ENCODE measurements at regions not wholly inside any gene's neighbourhood (a gene's known extent, or its start where the extent isn't known, plus 50 kb on each side); places are given as distances from the start of the nearest gene placed in this dataset.

DNA sequence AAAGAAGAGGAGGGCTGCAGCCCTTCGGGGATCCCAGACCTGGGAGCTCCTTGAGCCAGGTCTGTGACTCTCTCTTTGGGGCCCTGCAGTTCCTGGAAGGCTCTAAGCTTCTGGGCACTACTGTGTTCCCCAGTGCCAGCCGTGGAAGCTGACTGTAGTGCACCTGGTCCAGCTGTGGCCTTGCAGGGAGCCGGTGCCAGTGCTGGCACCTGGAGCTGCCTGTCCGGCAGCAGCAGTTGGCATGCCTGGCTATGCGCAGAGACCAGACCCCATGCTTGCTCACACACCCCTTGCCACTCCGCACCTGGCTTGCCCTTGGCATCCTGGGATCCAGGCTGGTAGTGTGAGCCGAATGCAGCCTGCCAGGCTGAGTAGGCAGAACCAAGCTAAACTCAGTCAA, 91.0 kb upstream of the PUM3 start:
- H3K4me3 ChIP-seq (ENCODE audit: low read depth, low read length) = no peak overlapping the region
- no peak for TF ChIP-seq CTCF (IDR thresholded peaks at IDR 0.05; ENCODE audit: insufficient read depth, low read length, missing control alignments)
- ChIA-PET POLR2A (no interaction called here), CTCF (no interaction called here)
- DNase-seq (ENCODE audit: low read depth, low spot score) = no peak

GRCh38 chr9:2934241-2934650, 90.4 kb upstream of the PUM3 start:
- CTCF ChIA-PET = no interaction called here
- H3K4me3 ChIP-seq (ENCODE audit: low read depth, low read length) = no peak overlapping the region
- no peak for TF ChIP-seq CTCF (IDR thresholded peaks at IDR 0.05; ENCODE audit: insufficient read depth, low read length, missing control alignments)
- POLR2A ChIA-PET = no interaction called here
- no peak for DNase-seq (ENCODE audit: low read depth, low spot score)

GRCh38 chr9:2933165-2934095, 89.5 kb upstream of the PUM3 start:
- no peak for TF ChIP-seq CTCF (IDR thresholded peaks at IDR 0.05; ENCODE audit: insufficient read depth, low read length, missing control alignments)
- ChIA-PET POLR2A (no interaction called here), CTCF (no interaction called here)
- DNase-seq (ENCODE audit: low read depth, low spot score) = no peak
- H3K4me3 ChIP-seq (ENCODE audit: low read depth, low read length) = no peak overlapping the region

GRCh38 chr9:2928411-2928810, 84.5 kb upstream of the PUM3 start:
- CTCF ChIA-PET = no interaction called here
- no peak for DNase-seq (ENCODE audit: low read depth, low spot score)
- TF ChIP-seq CTCF (IDR thresholded peaks at IDR 0.05; ENCODE audit: insufficient read depth, low read length, missing control alignments) = no peak
- POLR2A ChIA-PET = no interaction called here
- H3K4me3 ChIP-seq (ENCODE audit: low read depth, low read length) = no peak overlapping the region

GRCh38 chr9:2925016-2925415, 81.1 kb upstream of the PUM3 start:
- ChIA-PET CTCF (no interaction called here), POLR2A (no interaction called here)
- TF ChIP-seq CTCF (IDR thresholded peaks at IDR 0.05; ENCODE audit: insufficient read depth, low read length, missing control alignments) = no peak
- H3K4me3 ChIP-seq (ENCODE audit: low read depth, low read length) = no peak overlapping the region
- no peak for DNase-seq (ENCODE audit: low read depth, low spot score)

GRCh38 chr9:2924380-2924768, 80.5 kb upstream of the PUM3 start:
- H3K4me3 ChIP-seq (ENCODE audit: low read depth, low read length) = no peak overlapping the region
- POLR2A ChIA-PET = no interaction called here
- no peak for DNase-seq (ENCODE audit: low read depth, low spot score)
- CTCF ChIA-PET = no interaction called here
- TF ChIP-seq CTCF (IDR thresholded peaks at IDR 0.05; ENCODE audit: insufficient read depth, low read length, missing control alignments) = no peak

Data from AG04449 (cell line).